T-helper 9 cell (primary cell): ENCODE measurements at regions not wholly inside any gene's neighbourhood (a gene's known extent, or its start where the extent isn't known, plus 50 kb on each side); places are given as distances from the start of the nearest gene placed in this dataset.

Experiments used
- DNase-seq: peaks from one replicate; pipeline ENCODE4 v3.0.0-alpha.2; 2020

GRCh38 chr13:31853643-31854326, 114.5 kb downstream of the RXFP2 start:
- DNase-seq = no peak

GRCh38 chr13:31859571-31859970, 120.2 kb downstream of the RXFP2 start:
- DNase-seq = no peak

- no peak for DNase-seq
These were observed 120.7 kb downstream of the RXFP2 start for GRCh38 chr13:31860002-31860401.

- DNase-seq = no peak
These were observed 123.5 kb downstream of the RXFP2 start for GRCh38 chr13:31862828-31863227.

GRCh38 chr13:31864307-31864706, 125.0 kb downstream of the RXFP2 start:
- DNase-seq = no peak

- no peak for DNase-seq
These were observed 126.8 kb downstream of the RXFP2 start for GRCh38 chr13:31866099-31866498.

- no peak for DNase-seq
These were observed 128.4 kb downstream of the RXFP2 start for GRCh38 chr13:31867709-31868108.

GRCh38 chr13:31869582-31869981, 130.3 kb downstream of the RXFP2 start:
- DNase-seq = no peak

GRCh38 chr13:31870511-31870910, 131.2 kb downstream of the RXFP2 start:
- no peak for DNase-seq

- no peak for DNase-seq
These were observed 133.8 kb downstream of the RXFP2 start for GRCh38 chr13:31873145-31873544.

GRCh38 chr13:31875134-31875533, 135.8 kb downstream of the RXFP2 start:
- DNase-seq = no peak

GRCh38 chr13:31878052-31878451, 138.7 kb downstream of the RXFP2 start:
- DNase-seq = no peak

GRCh38 chr13:31878495-31878894, 139.2 kb downstream of the RXFP2 start:
- DNase-seq = no peak

- DNase-seq = no peak
These were observed 139.6 kb downstream of the RXFP2 start for GRCh38 chr13:31878955-31879354.

GRCh38 chr13:31880851-31881494, 141.6 kb downstream of the RXFP2 start:
- no peak for DNase-seq

GRCh38 chr13:31881495-31881882, 142.2 kb downstream of the RXFP2 start:
- DNase-seq = no peak

- no peak for DNase-seq
These were observed 143.5 kb downstream of the RXFP2 start for GRCh38 chr13:31882794-31883193.

- no peak for DNase-seq
These were observed 145.2 kb downstream of the RXFP2 start for GRCh38 chr13:31884556-31884955.

- no peak for DNase-seq
These were observed 145.6 kb upstream of the FRY start for GRCh38 chr13:31885994-31886393.

GRCh38 chr13:31887286-31887685, 144.3 kb upstream of the FRY start:
- DNase-seq = no peak

- DNase-seq = no peak
These were observed 140.6 kb upstream of the FRY start for GRCh38 chr13:31890946-31891345.

- DNase-seq = no peak
These were observed 140.1 kb upstream of the FRY start for GRCh38 chr13:31891472-31891871.

- DNase-seq = no peak
These were observed 136.6 kb upstream of the FRY start for GRCh38 chr13:31894931-31895330.

- DNase-seq = no peak
These were observed 135.9 kb upstream of the FRY start for GRCh38 chr13:31895691-31896090.

GRCh38 chr13:31896427-31896826, 135.1 kb upstream of the FRY start:
- DNase-seq = no peak
